Kasumi-1 (cell line): ENCODE measurements at regions not wholly inside any gene's neighbourhood (a gene's known extent, or its start where the extent isn't known, plus 50 kb on each side); places are given as distances from the start of the nearest gene placed in this dataset.

ENCODE experiments used
- DNase-seq, 2 experiments: peaks; one replicate each; lab custom pipeline; 2025; lab: John Stamatoyannopoulos, UW

DNA sequence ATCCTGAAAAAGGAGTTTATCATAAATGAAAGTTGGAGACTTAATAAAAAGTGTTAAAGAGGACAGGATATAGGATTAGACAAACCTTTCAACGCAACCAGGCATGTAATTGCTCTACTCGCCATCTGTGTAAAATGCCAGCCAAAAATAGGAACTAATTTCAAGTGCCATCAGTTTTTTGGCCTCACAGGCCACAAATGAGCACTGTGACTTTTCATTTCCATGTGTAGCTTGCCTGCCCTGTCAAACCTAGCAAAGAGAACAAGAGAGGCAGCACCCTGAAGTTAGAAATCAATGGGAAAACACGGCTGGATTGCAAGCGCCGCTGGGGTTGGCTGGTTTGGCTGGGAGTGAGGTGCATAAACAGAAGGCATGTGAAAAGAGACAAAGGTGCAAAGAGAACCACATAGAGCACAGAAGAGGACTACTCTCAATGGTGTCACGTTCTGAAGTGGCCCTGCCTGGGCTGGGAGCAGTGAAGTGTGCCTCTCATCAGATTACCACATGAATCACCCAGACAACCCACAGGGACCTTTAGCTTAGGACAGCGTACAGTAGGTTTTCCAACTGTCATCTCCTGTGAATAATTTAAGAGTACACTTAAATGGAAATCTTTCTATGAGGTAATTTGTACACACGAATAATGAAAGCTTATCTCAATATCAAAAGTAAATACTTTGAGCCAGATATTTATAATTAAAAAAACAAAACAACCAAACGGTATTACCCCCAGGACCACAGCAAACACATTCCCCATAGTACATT is 78.0 kb upstream of the NHSL1 start:
- no peak for DNase-seq

DNA sequence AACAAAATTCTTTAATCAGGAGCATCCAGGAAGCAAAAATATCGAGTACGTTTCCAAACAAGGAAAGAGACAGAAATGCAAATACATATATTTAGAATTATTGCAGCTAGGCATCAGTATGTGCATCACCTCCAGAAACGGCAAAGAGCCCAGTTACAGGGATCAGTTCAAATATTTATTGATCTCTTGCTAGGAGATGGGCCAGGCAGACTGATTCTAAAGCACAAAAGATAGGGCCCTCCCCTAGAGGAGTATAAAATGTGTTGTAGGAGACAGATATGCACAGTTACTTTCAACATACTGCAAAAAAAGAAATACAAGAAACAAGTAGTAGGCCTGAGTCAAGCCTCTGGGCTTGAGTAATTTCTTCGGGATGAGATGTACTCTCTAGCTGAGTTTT is 80.7 kb upstream of the NHSL1 start:
- DNase-seq: no peak

GRCh38 chr6:138580801-138581200 is 81.5 kb upstream of the NHSL1 start:
- DNase-seq: no peak

GRCh38 chr6:138582573-138582972 is 83.3 kb upstream of the NHSL1 start:
- DNase-seq: no peak

DNA sequence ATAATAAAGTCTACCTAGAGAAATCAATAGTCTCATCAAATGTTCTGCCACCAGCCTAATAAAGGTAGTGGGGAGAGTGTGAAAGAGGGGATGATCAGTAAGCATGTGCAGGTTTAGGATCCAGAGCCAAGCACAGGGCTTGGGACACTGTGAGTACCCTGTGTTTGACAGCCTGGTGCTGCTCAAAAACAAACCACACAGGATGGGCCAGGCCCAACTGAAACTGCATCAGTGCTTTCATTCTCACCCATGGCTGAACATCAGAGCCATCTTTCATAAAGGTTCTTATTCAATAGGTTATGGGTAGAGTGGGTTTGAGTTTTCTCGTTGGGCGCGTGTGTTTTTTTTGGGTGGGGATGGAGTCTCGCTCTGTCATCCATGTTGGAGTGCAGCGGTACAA is 87.3 kb upstream of the NHSL1 start:
- no peak for DNase-seq

DNA sequence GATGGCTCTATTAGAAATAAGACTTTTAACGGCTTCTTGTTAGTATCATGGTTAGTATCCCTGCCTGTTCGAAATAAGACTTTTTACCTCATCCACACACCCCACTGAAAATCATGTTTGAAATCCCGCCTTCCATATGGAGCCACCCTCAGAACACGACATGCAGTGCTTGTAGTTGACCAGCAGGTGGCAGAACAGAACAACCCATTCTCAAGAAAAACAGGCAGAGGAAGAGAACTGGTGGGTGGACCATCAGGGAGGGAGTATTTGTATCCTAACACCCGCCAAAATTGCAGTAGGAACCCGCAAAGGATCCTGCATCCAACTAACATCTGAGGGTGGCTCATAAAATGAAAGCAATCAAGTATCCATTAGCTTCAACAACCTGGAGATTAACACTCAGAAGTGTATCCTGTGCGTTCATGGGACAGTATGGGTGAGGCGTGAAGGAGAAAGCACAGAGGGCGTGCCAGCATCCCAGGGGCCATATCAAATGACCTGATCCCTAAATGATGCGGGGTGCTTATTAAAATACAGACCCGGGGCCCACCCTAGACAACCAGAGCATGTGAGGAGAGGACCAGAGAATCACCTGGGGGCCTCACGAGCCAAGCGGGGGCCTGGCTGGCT is 89.6 kb upstream of the NHSL1 start:
- peak; percentile 76 to 83 for DNase-seq

GRCh38 chr6:138590796-138591709 is 91.8 kb upstream of the NHSL1 start:
- peak; percentile 59 to 69 for DNase-seq

GRCh38 chr6:138592749-138593123 is 93.4 kb upstream of the NHSL1 start:
- peak; percentile 68 to 70 for DNase-seq

DNA sequence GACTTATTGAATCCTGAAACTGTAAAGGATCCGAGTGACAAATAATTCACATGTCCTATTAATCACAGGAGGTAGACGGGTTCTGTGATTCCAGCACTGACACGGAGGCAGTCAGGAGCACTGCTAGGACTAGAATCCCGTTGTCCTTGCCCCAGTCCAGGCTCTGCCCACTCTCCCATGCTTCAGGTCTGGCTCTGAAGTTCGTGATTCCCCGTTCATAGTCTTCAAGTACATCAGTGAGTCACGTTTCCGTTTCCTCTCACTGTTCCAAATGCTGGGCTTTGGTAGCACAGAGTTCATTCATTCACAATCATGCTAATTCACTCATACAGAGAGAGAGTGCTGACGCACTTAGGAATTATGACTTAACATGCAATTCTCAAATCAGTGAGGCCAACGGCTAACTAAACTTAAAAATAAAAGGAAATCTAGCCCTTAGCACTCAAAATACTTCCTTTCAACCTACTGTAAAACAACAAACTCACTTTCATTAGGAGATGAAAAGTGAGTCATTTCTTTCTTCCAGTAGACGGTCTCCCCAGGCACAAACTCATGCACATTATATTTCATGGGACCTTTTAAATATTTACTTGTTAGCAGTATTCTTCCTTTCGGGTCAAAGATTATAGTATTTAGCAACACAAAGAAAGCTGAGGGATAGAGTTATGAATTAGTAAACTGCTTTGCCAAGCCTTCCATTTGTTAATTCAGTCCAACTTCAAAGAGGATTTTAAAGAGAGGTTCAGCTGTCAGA is 94.0 kb upstream of the NHSL1 start:
- peak; percentile 68 to 76 for DNase-seq

- no peak for DNase-seq
Observed at GRCh38 chr6:138593909-138594757, 94.8 kb upstream of the NHSL1 start.

GRCh38 chr6:138594758-138595140 is 95.5 kb upstream of the NHSL1 start:
- no peak for DNase-seq

GRCh38 chr6:138596126-138596525 is 96.8 kb upstream of the NHSL1 start:
- no peak for DNase-seq

- no peak for DNase-seq
Observed at GRCh38 chr6:138596591-138596990, 97.3 kb upstream of the NHSL1 start.

- no peak for DNase-seq
Observed at GRCh38 chr6:138597336-138597735, 98.0 kb upstream of the NHSL1 start.

- DNase-seq: no peak
Observed at GRCh38 chr6:138598562-138599173, 99.4 kb upstream of the NHSL1 start.

- no peak for DNase-seq
Observed at GRCh38 chr6:138600261-138600660, 101.0 kb upstream of the NHSL1 start.

- DNase-seq: no peak
Observed at GRCh38 chr6:138600726-138601125, 101.4 kb upstream of the NHSL1 start.

DNA sequence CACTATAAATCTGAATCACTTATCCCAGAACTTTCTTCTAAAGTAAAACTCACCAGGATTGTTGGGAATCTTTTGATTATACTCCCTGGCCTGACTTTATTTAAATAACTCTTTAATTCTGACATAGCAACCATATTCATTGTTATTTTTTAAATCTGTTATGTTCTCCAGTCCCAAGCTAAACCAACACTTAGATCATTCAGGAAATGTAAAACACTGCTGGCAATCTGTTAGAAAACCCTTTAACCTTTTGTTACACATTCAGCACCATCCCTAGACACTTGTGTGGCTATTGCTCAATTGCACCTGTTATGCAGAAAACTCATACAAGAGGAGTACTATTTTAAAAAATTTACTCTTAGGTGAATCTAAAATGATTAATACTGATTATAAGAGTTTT is 101.8 kb upstream of the NHSL1 start:
- no peak for DNase-seq

DNA sequence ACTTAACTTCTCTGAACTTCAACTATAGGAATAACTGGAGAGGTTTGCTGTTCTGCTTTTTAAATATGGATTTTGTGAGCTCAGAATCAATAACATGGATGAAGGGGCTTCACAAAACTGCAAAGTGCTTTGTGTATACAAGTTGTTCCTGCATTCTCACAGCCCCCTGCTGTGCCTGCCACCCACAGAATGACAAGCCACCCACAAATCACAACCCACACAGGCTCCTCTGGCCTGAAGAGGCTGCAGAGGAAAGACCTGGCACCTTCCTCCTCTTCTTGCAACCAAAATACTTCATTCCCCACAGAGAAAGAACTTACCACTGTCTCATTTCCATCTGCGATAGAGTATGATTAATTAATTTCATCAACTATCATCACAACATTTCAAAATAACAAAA is 106.7 kb upstream of the NHSL1 start:
- no peak for DNase-seq
